Testis (tissue), 2 donors: ENCODE measurements at regions not wholly inside any gene's neighbourhood (a gene's known extent, or its start where the extent isn't known, plus 50 kb on each side); places are given as distances from the start of the nearest gene placed in this dataset.

Experiments
- DNase-seq: peaks from one replicate; pipeline ENCODE4 v3.0.0-alpha.2; 2019
- H3K27ac ChIP-seq, 2 donors: fragments of 200-600 bp; sonication (generic); one replicate each; pipeline ENCODE4 v1.5.1; 2019
- H3K27me3 ChIP-seq: fragments of 200-600 bp; sonication (generic); one replicate; pipeline ENCODE4 v1.5.1; 2019
- H3K36me3 ChIP-seq: fragments of 200-600 bp; sonication (generic); one replicate; pipeline ENCODE4 v1.5.1; 2017; ENCODE audit warnings: low read depth; ENCODE audit errors: missing control alignments
- H3K4me1 ChIP-seq: fragments of 200-600 bp; sonication (generic); one replicate; pipeline ENCODE4 v1.5.1; 2019
- H3K4me3 ChIP-seq, 2 donors: fragments of 200-600 bp; sonication (generic); one replicate each; pipeline ENCODE4 v1.5.1; 2017 to 2019
- H3K9me3 ChIP-seq: fragments of 200-600 bp; sonication (generic); one replicate; pipeline ENCODE4 v1.5.1; 2017
- POLR2A ChIP-seq: fragments of 450-650 bp; IDR thresholded peaks from one replicate; pipeline ENCODE4 v1.6.1; 2017; ENCODE audit warnings: antibody characterized with exemption, mild to moderate bottlenecking, moderate library complexity
- WGBS, 2 donors: methylation state at CpG; one replicate each; pipeline ENCODE4 v1.1.5; 2018; 5-methylcytosine and 5-hydroxymethylcytosine counted together
- intact Hi-C: fragments of 100-400 bp; cut with DNase I; formaldehyde crosslinking; loops from one replicate; pipeline ENCODE4 v1.15.1; 2023; ENCODE audit warnings: low total_unique reads
- TF ChIP-seq, protein P1 (sequence below), 3 experiments: fragments of 450-650 bp in 2 of 3; fragments of 200-600 bp in 1 of 3; sonication (generic) in 1 of 3; IDR thresholded peaks; one replicate each; pipeline ENCODE4 v1.5.1; 2016 to 2019; ENCODE audit warnings: antibody characterized with exemption in 3 of 3, mild to moderate bottlenecking in 2 of 3, moderate library complexity in 1 of 3

DNA sequence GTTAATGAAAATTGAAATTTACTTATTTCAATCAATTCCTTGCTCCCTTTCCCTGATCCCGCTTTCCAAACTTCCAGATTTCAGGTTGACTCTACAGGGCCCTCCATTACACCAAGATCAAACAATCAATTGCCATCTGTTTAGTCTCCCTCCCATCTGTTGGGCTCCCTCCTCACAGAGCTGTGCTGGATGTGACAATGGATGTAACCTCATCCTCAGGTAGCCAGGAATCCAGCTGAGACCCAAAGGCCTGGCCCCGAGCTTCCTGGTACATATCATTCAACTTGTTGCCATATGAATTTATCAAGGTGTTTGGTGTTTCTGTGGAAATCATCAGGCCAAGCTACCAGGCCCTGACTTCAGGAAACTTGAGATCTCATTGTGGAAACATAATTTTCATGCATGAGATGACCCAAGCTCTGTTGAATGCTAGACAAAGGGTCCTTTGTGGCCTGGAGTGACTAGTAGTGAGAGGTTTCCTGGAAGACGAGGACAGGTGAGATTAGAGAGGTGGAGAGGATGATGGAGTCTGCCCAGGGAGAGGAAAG lies 148.6 kb upstream of the PDE1C start:
- H3K36me3 ChIP-seq, result no peaks in the 10 kb centered on the region
- no peak overlapping the region for H3K27ac ChIP-seq
- intact Hi-C loops, result loop anchor here (10.0 kb wide), 1 partner anchor 126 kb away; no protein-coding TSS in a partner anchor
- WGBS, 2 donors, result 60 to 86% methylated on average over 3 of the region's 3 CpGs
- DNase-seq, result no peak
- no peaks in the 10 kb centered on the region for H3K9me3 ChIP-seq
- no peaks in the 10 kb centered on the region for H3K4me1 ChIP-seq
- no peaks in the 10 kb centered on the region for H3K27me3 ChIP-seq
- no peak overlapping the region for H3K4me3 ChIP-seq
- no peak for TF ChIP-seq POLR2A
- TF ChIP-seq, protein P1, sequence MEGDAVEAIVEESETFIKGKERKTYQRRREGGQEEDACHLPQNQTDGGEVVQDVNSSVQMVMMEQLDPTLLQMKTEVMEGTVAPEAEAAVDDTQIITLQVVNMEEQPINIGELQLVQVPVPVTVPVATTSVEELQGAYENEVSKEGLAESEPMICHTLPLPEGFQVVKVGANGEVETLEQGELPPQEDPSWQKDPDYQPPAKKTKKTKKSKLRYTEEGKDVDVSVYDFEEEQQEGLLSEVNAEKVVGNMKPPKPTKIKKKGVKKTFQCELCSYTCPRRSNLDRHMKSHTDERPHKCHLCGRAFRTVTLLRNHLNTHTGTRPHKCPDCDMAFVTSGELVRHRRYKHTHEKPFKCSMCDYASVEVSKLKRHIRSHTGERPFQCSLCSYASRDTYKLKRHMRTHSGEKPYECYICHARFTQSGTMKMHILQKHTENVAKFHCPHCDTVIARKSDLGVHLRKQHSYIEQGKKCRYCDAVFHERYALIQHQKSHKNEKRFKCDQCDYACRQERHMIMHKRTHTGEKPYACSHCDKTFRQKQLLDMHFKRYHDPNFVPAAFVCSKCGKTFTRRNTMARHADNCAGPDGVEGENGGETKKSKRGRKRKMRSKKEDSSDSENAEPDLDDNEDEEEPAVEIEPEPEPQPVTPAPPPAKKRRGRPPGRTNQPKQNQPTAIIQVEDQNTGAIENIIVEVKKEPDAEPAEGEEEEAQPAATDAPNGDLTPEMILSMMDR (IDR thresholded peaks at IDR 0.05), result no peak

DNA sequence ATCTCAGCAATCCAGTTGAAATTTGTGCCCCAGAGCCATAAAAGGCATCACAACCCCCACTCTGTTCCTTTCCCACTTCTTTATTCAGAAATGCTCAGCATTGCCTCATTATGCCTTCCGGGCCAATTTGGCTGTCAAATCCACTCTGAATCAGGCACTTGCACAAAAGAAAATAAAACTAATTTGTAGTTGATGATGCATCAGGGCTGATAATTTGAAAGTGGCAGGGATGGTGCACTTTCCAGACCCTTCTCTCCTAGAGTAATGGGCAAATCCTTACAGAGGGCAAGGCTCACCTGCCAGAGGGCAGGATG lies 147.9 kb upstream of the PDE1C start:
- WGBS, 2 donors, result 91 to 93% methylated on average over 1 of the region's 1 CpG
- Histone ChIP-seq H3K27ac (no peak overlapping the region), H3K36me3 (no peaks in the 10 kb centered on the region), H3K4me3 (no peak overlapping the region), H3K4me1 (no peaks in the 10 kb centered on the region), H3K9me3 (no peaks in the 10 kb centered on the region), H3K27me3 (no peaks in the 10 kb centered on the region)
- DNase-seq, result no peak
- TF ChIP-seq POLR2A, result no peak
- TF ChIP-seq, protein P1 (IDR thresholded peaks at IDR 0.05), result no peak
- intact Hi-C loops, result loop anchor here (10.0 kb wide), 1 partner anchor 127 kb away; no protein-coding TSS in a partner anchor

DNA sequence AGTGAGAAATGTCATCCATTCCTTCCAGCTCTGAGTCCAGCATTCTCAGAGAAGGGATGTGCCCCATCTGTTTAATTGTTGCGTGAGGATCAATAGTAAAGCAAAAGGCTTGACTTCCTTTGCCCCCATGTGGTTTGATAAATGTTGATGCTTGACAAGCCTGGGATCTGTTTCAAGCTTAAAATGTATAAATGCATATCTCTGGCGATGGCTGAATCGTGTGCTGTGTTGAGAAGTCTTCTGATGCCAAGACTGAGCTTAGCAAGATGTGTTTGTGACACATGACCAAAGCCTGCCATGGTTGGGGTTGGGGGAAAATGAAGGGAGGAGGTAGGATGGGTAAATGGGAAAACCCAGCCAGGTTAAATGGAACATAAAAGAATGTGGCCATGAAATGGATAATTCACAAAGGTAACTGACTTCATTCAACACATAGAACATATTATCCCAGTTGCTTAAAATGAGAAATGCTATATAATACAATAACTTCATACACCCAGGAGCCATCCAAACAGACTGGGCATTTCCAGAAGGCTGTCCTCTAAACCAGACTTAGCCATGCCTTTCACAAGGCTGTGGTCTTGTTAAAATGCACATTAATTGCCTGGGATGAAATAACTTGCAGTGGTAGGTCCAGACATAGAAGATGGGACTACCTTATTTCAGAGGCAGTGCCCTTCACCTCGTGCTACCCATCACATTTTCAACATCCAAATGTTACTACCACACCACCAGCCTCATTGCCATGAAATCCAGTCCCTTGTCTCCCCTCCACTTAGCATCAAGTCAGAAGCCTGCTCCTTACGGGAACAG lies 147.3 kb upstream of the PDE1C start:
- 78 to 80% methylated on average over 5 of the region's 5 CpGs for WGBS, 2 donors

DNA sequence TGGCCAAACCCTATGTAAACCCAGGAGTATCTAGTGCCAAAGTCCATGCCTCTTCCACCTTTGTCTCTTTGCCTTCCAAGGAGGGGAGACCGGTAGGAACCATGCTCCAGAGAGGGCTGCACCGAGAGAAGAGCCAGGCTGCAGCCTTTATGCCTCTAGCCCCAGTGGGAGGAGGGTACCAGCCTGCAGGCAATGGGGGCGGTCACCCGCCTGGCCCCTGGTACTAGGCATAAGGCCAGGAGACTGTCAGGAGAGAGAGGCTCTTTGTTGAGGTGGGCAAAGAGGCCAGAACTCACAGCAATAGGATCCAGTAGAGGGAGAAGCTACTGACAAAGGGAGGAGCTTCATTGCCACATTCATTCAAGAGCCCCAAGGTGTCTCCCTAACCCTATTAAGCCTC lies 146.6 kb upstream of the PDE1C start:
- intact Hi-C loops, result loop anchor here (10.0 kb wide), 1 partner anchor 128 kb away; no protein-coding TSS in a partner anchor

More for the DNA sequence above, 147.3 kb upstream of the PDE1C start:
- no peak overlapping the region for H3K27ac ChIP-seq
- no peak overlapping the region for H3K4me3 ChIP-seq
- H3K36me3 ChIP-seq, result no peaks in the 10 kb centered on the region
- H3K27me3 ChIP-seq, result no peaks in the 10 kb centered on the region
- no peaks in the 10 kb centered on the region for H3K4me1 ChIP-seq
- TF ChIP-seq, protein P1 (IDR thresholded peaks at IDR 0.05), result no peak
- no peak for TF ChIP-seq POLR2A
- no peak for DNase-seq
- intact Hi-C loops, result loop anchor here (10.0 kb wide), 1 partner anchor 127 kb away; no protein-coding TSS in a partner anchor
- H3K9me3 ChIP-seq, result no peaks in the 10 kb centered on the region

More for the DNA sequence above, 146.6 kb upstream of the PDE1C start:
- no peaks in the 10 kb centered on the region for H3K27me3 ChIP-seq
- no peak for TF ChIP-seq POLR2A
- TF ChIP-seq, protein P1 (IDR thresholded peaks at IDR 0.05), result no peak
- no peaks in the 10 kb centered on the region for H3K9me3 ChIP-seq
- H3K36me3 ChIP-seq, result no peaks in the 10 kb centered on the region
- no peak for DNase-seq
- no peak overlapping the region for H3K27ac ChIP-seq
- no peaks in the 10 kb centered on the region for H3K4me1 ChIP-seq
- WGBS, 2 donors, result 88 to 100% methylated on average over 4 of the region's 4 CpGs
- H3K4me3 ChIP-seq, result no peak overlapping the region
